GM19324 (cell line): ENCODE measurements at regions not wholly inside any gene's neighbourhood (a gene's known extent, or its start where the extent isn't known, plus 50 kb on each side); places are given as distances from the start of the nearest gene placed in this dataset.

ENCODE experiments used
- ATAC-seq: cut with Tn5 transposase; IDR thresholded peaks from one replicate; pipeline ENCODE4 v1.9.1; 2021; ENCODE audit warnings: mild to moderate bottlenecking, moderate library complexity; ENCODE audit not compliant: unreplicated experiment, low FRiP score

DNA sequence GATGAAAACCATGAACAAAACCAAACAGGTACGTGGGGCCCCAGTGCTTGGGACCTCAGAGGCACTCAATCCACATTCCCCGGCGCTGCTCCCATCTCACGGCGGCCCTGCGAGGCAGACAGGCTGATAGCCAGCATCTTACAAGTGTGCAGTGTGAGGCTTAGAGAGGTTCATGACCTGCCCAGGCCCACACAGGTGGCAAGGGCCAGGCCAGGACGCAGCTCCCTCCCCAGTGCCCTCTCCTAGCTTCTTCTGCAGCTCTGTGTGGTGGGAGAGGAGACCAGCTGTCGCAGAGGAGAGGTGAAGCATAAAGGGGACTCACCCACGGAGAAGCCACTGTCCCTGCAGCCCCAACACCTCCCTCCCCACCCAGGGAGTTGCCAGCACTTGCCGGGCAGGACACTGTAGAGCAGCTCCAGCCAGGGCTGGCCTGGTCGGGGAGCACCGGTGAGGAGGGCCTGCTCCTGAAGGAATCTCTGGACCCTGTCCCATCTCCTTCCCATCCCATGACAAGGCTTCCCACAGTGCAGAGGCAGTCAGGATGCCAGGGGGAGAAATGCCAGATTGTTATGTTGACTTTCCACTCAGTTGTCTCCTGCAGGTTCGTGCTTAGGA, 92.4 kb upstream of the TMEM45B start:
- ATAC-seq = no peak

DNA sequence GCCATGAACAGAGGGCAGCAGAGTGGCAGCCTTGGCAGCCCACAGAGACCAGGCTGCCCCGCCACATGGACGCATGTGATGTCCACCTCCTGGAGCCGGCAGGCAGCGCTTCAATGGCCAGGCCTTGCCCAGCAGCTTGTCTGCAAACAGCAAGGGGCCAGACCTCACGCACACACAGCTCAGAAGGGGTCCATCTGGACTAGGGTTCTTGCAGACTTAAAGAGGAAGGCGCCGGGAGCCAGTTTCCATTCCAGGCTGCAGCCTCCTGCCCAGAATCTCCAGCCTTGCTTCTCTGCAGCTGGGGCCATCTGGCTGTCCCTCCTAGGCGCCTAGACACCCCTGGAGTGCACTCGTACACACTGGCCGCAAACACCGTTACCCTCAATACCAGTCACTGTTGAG, 91.9 kb upstream of the TMEM45B start:
- no peak for ATAC-seq

DNA sequence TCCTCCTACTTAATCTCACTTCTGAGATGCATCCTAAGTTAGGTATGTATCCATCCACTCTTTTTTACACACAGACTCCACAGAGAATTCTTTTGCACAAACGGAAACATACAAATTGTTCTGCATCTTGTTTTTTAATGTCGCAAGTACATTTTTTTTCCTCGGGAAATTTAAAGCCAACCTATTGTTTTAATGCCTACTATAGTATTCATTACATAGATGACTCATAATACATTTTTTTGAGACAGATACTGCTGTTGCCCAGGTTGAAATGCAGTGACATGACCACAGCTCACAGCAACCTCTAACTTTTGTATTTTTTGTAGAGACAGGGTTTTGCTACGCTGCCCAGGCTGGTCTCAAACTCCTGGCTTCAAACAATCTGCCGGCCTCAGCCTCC, 90.8 kb upstream of the TMEM45B start:
- ATAC-seq = no peak

- ATAC-seq = no peak
These were observed 89.5 kb upstream of the TMEM45B start for GRCh38 chr11:129726179-129726578.

- no peak for ATAC-seq
These were observed 87.1 kb upstream of the TMEM45B start for GRCh38 chr11:129728581-129728980.

DNA sequence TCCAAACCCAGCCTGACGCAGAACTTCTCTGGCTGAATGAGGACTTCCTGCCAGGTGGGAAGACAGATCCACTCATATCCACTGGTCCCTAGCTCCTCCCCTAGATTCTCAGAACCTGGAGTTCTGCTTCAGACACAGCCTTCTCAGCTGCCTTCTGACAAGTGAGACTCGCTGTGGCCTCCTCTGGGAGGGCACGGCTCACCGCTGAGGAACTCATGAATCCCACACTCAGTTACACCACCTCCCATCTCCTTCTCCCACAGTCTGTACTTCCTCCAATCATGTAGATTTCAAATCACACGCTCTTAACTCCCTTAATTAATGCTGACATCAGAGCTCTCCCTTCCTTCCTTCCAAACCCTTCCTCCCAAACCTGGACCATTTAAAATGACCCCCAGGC, 86.4 kb upstream of the TMEM45B start:
- ATAC-seq = no peak

DNA sequence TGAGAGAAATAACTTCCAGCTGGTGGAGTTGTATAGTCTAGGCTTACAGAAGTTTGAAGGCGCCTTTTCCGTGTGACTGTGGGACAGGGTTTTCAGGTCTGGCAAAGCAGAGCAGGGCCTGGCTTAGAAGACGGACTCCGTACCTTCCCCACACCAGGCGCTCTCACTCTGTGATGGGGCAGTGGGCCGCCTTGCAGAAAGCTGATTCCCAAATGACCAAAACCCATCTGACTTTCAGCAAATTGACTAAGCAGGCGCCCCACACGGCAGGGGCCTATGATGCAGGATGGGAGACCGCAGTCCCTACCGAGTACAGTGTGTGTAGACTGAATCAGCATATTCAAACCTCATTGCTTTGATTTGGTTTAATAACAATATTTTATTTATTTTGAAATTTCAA, 85.8 kb upstream of the TMEM45B start:
- ATAC-seq = no peak

DNA sequence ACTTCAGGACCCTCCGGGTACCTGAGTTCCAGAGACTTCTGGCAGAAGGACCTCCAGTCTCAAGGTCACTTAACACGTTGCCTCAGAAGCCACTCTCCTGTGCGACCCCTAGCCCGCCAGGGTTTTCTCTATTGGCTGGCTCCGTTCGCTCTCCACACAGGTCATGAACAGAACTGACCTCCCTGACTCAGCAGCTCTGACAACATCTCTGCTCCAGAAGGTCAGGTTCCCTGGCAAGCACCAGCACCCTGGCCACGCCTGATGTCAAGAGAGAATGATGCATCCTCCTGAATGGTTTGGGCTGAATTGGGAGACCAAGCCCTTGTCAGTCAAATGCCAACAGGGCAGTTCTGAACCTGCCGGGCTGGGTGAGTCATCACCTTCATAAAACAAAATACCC, 84.3 kb upstream of the TMEM45B start:
- ATAC-seq = no peak

GRCh38 chr11:129732941-129733340, 82.7 kb upstream of the TMEM45B start:
- no peak for ATAC-seq

DNA sequence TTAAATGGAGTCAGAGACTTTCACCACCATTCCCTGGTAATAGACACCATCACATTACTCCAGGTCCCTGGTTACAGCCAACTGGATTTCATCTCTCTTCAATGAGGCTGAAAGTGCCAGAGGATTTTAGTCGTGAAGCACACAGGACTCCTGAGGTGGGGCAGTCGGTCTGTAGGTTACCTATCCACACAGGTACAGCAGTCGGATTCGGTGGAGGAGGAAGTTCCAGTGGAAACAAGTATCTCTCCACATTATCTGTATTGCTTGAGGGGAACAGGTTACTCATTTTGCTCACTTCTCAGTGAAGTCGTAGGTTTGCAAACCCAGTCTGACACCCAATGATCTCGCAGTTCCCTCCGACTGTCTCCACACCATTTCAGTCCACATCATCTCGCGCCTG, 82.3 kb upstream of the TMEM45B start:
- ATAC-seq = no peak

- no peak for ATAC-seq
These were observed 81.7 kb upstream of the TMEM45B start for GRCh38 chr11:129733981-129734380.

DNA sequence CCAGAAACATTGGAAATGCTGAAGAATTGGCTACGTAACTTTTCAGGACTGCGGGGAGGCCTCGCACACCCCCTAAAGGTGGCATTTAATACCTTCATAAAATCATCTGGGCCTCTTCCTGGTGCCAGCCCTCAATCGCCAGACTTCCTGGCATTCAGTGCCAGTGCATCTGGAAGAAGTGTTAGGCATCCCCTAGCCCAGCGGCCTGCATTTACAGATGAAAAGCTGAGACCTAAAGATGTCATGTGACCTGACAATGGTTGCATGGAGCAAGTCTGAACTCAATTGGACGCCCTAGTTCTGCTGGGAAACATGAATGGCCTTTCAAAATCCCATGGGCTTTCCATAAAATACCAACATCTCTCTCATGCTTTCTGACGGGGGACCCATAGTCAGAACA, 81.0 kb upstream of the TMEM45B start:
- ATAC-seq = no peak

GRCh38 chr11:129737831-129738230, 77.8 kb upstream of the TMEM45B start:
- no peak for ATAC-seq

DNA sequence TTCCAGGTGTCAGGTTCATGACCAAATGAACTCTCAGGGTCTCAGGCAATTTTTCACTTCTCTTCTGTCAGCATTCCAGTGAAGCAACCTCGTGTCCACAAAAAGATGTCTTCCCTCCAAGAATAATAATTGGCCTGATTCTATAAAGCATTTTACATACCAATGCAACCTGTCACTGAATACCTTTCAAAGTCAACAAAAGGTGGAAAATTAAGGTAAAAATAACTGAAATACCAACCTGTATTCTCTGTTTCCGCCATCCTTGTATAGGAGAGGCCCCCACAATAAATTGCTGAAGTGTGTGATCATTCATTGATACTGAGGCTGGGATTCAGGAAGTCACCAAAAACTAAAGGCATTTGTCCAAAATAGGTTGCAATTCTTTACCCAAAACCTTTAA, 77.4 kb upstream of the TMEM45B start:
- no peak for ATAC-seq

- no peak for ATAC-seq
These were observed 76.3 kb upstream of the TMEM45B start for GRCh38 chr11:129739339-129739738.

- no peak for ATAC-seq
These were observed 75.4 kb upstream of the TMEM45B start for GRCh38 chr11:129740125-129740719.

GRCh38 chr11:129743112-129743815, 72.4 kb upstream of the TMEM45B start:
- ATAC-seq = no peak

GRCh38 chr11:129747071-129747470, 68.6 kb upstream of the TMEM45B start:
- no peak for ATAC-seq

- no peak for ATAC-seq
These were observed 66.5 kb upstream of the TMEM45B start for GRCh38 chr11:129749141-129749540.

GRCh38 chr11:129750343-129751292, 65.0 kb upstream of the TMEM45B start:
- peak; percentile 86 for ATAC-seq

DNA sequence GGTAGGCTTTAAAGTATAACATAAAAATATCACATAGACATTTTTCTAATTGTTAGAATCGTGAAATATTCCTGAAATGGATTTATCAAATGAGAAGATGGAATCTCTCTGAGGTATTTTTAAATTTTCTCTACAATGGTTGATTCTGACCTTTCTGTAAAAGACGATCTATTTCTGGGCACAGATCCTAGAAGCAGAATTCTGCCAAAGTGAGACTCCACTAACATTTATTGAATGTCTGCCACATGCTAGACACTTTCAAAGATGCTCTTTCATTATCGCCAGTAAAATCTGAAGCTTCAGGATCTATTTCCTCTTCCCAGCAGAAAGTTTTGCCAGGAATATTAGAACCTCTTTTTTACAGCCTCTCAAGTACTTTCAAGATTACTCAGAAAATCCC, 64.1 kb upstream of the TMEM45B start:
- no peak for ATAC-seq
